ENCODE measurements at regions not wholly inside any gene's neighbourhood (a gene's known extent, or its start where the extent isn't known, plus 50 kb on each side); places are given as distances from the start of the nearest gene placed in this dataset.

GRCh38 chr11:69887841-69888427 is 68.7 kb upstream of the FGF3 start:
- TF ChIP-seq CTCF (conservative IDR thresholded peaks at IDR 0.05 in 1 of 2, IDR thresholded peaks at IDR 0.05 in 1 of 2; ENCODE audit: extremely low read depth in 1 of 2, insufficient read depth in 1 of 2, low read depth in 1 of 2, low read length in 2 of 2) (no peak), EZH2 (IDR thresholded peaks at IDR 0.05; ENCODE audit: borderline replicate concordance, low read length) (no peak)

Measured in mammary epithelial cell (primary cell).